Spleen (tissue), 11 donors: ENCODE measurements at regions not wholly inside any gene's neighbourhood (a gene's known extent, or its start where the extent isn't known, plus 50 kb on each side); places are given as distances from the start of the nearest gene placed in this dataset.

Experiments
- DNase-seq: peaks from one replicate; pipeline ENCODE4 v3.0.0-alpha.2; 2020
- H3K27ac ChIP-seq, 8 donors: fragments of 200-600 bp; sonication (generic) in 7 of 8; 1 replicate in 4 of 8; 2 replicates in 4 of 8; pipeline versions ENCODE4 v1.5.0 to v1.8.0; 2016 to 2021; ENCODE audit warnings: inconsistent platforms in 4 of 8, mild to moderate bottlenecking in 4 of 8, moderate library complexity in 1 of 8
- H3K27me3 ChIP-seq, 7 donors: fragments of 200-600 bp; sonication (generic) in 6 of 7; replicated peaks in 1 of 7; 1 replicate in 4 of 7; 2 replicates in 3 of 7; pipeline versions ENCODE4 v1.5.0 to v1.8.0; 2016 to 2021; ENCODE audit warnings: inconsistent platforms in 3 of 7, mild to moderate bottlenecking in 1 of 7
- H3K36me3 ChIP-seq, 6 donors: fragments of 200-600 bp; sonication (generic) in 5 of 6; 1 replicate in 4 of 6; 2 replicates in 2 of 6; pipeline versions ENCODE4 v1.5.0 to v1.8.0; 2016 to 2021; ENCODE audit warnings: inconsistent platforms in 2 of 6
- H3K4me1 ChIP-seq, 6 donors: fragments of 200-600 bp; sonication (generic) in 5 of 6; 1 replicate in 3 of 6; 2 replicates in 3 of 6; pipeline versions ENCODE4 v1.5.0 to v1.8.0; 2016 to 2021; ENCODE audit warnings: inconsistent platforms in 3 of 6
- H3K4me3 ChIP-seq, 8 donors: fragments of 200-600 bp; sonication (generic) in 7 of 8; 1 replicate in 4 of 8; 2 replicates in 4 of 8; pipeline versions ENCODE4 v1.5.0 to v1.8.0; 2016 to 2021; ENCODE audit warnings: inconsistent platforms in 4 of 8, mild to moderate bottlenecking in 4 of 8, moderate library complexity in 2 of 8
- H3K9me3 ChIP-seq, 8 donors: fragments of 200-600 bp; sonication (generic) in 7 of 8; 1 replicate in 4 of 8; 2 replicates in 4 of 8; pipeline versions ENCODE4 v1.5.0 to v1.8.0; 2016 to 2021; ENCODE audit warnings: inconsistent platforms in 4 of 8
- POLR2A ChIP-seq, 3 donors: fragments of 450-650 bp; IDR thresholded peaks; one replicate each; pipeline ENCODE4 v1.5.1; 2017; ENCODE audit warnings: antibody characterized with exemption in 3 of 3, mild to moderate bottlenecking in 1 of 3
- POLR2AphosphoS5 ChIP-seq, 3 donors: sonication (generic); formaldehyde crosslinking; IDR thresholded peaks; one replicate each; pipeline ENCODE4 v1.5.1; 2017; ENCODE audit warnings: antibody characterized with exemption in 3 of 3
- WGBS, 5 donors: extraction: QIAGEN DNeasy Blood & Tissue Kit in 3 of 5; methylation state at CpG; one replicate each; pipeline versions ENCODE4 v1.1.5 to v1.1.7; 2013 to 2018; 5-methylcytosine and 5-hydroxymethylcytosine counted together
- intact Hi-C: fragments of 100-400 bp; cut with DNase I; formaldehyde crosslinking; loops from one replicate; pipeline ENCODE4 v1.15.0; 2023; ENCODE audit warnings: low total_unique reads
- TF ChIP-seq, protein P1 (sequence below), 11 experiments: fragments of 200-600 bp in 7 of 11; fragments of 450-650 bp in 4 of 11; sonication (generic) in 4 of 11; IDR thresholded peaks in 8 of 11; conservative IDR thresholded peaks in 3 of 11; 1 replicate in 7 of 11; 2 replicates in 4 of 11; pipeline versions ENCODE4 v1.4.0 to v1.8.0; 2016 to 2021; ENCODE audit warnings: antibody characterized with exemption in 11 of 11, inconsistent platforms in 4 of 11, mild to moderate bottlenecking in 1 of 11
- donor health status: healthy with polysubstance abuse.
- donor health status: DM: no; HTN: no; CAD: no; lungs with moderate emphysema.
- donor health status: DM: no; HTN: no; CAD: no.
- donor health status: Bipolar disorder and iron deficiency.
- donor health status: healthy.
- donor health status: DM: no; HTN: no; CAD: no.
- donor health status: DM: yes; HTN: yes; CAD: no.

DNA sequence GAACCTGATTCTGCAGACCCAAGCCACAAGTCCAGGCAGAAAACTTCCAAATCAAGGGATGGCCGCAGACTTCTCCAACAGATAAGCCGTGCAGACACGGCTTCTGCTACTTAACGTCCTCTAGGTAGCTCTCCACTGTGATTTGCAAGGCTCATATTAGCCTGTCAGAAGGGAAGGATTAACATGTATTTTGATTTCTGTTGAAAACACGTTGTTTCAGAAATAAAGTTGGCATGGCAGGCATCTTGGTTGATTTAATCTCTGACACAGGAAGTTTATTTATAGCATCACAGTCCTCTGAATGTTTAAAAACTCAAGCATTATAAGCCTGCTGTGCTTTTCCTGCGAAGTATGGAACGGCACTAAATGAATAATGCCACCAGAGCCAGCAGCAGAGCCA, 166.8 kb upstream of the TOX3 start:
- intact Hi-C loops, result no loop called here
- H3K4me1 ChIP-seq, result no peaks in the 10 kb centered on the region
- peaks cover 0 to 5% (median 0%) of the 10 kb centered on the region in 7 donors for H3K27me3 ChIP-seq
- H3K4me3 ChIP-seq, result no peak overlapping the region
- TF ChIP-seq, protein P1, sequence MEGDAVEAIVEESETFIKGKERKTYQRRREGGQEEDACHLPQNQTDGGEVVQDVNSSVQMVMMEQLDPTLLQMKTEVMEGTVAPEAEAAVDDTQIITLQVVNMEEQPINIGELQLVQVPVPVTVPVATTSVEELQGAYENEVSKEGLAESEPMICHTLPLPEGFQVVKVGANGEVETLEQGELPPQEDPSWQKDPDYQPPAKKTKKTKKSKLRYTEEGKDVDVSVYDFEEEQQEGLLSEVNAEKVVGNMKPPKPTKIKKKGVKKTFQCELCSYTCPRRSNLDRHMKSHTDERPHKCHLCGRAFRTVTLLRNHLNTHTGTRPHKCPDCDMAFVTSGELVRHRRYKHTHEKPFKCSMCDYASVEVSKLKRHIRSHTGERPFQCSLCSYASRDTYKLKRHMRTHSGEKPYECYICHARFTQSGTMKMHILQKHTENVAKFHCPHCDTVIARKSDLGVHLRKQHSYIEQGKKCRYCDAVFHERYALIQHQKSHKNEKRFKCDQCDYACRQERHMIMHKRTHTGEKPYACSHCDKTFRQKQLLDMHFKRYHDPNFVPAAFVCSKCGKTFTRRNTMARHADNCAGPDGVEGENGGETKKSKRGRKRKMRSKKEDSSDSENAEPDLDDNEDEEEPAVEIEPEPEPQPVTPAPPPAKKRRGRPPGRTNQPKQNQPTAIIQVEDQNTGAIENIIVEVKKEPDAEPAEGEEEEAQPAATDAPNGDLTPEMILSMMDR (IDR thresholded peaks at IDR 0.05 in 8 of 11, conservative IDR thresholded peaks at IDR 0.05 in 3 of 11), result no peak
- TF ChIP-seq POLR2A (IDR thresholded peaks at IDR 0.05) (no peak), POLR2AphosphoS5 (IDR thresholded peaks at IDR 0.05) (no peak)
- no peaks in the 10 kb centered on the region for H3K36me3 ChIP-seq
- no peak overlapping the region for H3K27ac ChIP-seq
- 55 to 68% (median 59%) methylated on average over 7 of the region's 7 CpGs for WGBS, 5 donors
- no peak for DNase-seq
- no peaks in the 10 kb centered on the region for H3K9me3 ChIP-seq

DNA sequence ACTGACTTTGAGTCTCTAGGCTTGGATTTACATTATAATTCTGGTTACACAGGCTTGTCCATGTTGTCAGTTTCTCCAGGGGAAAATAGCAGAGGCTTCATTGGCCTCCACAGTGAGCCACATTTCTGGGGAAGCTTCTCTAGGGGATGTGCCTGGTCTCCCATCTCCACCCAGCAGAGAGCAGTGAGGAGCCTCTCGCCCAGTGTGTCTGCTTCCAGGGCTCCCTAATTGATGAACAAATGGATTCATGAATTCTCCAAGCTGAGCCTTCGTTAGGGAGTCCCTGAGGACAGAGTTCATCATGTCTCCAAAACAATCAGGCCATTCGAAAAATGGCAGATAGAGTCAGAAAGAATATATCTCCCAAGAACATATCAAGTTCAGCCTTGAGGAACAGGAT, 162.4 kb upstream of the TOX3 start:
- Histone ChIP-seq H3K4me3 (no peak overlapping the region), H3K9me3 (no peaks in the 10 kb centered on the region), H3K4me1 (no peaks in the 10 kb centered on the region), H3K27ac (no peak overlapping the region), H3K36me3 (no peaks in the 10 kb centered on the region), H3K27me3 (peaks cover 0 to 8% (median 0%) of the 10 kb centered on the region in 7 donors)
- TF ChIP-seq POLR2AphosphoS5 (IDR thresholded peaks at IDR 0.05) (no peak), POLR2A (IDR thresholded peaks at IDR 0.05) (no peak)
- TF ChIP-seq, protein P1 (IDR thresholded peaks at IDR 0.05 in 8 of 11, conservative IDR thresholded peaks at IDR 0.05 in 3 of 11), result no peak
- intact Hi-C loops, result no loop called here
- WGBS, 5 donors, result 34 to 49% (median 40%) methylated on average over 3 of the region's 3 CpGs
- DNase-seq, result no peak

DNA sequence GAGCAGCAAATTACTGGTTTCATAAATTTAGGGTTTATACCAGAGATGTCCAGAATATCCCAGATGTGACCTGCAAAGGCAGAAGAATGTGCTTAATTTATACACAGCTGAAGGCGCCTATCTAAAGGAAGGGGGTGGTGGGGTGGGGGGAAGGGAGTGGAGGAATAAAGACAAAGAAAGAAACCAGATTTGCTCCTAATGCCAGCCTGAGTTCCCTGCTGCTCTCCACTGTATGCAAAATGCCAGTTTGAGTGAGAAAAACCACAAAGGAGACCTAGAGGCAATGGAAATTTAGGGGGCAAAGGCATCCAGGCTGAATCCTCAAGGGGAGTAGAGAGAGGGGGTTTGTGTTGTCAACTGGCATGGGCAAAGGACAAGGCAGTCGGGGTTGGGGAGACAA, 161.5 kb upstream of the TOX3 start:
- H3K27ac ChIP-seq, result no peak overlapping the region
- H3K36me3 ChIP-seq, result no peaks in the 10 kb centered on the region
- WGBS, 5 donors, result 60 to 80% (median 72%) methylated on average over 2 of the region's 2 CpGs
- no peaks in the 10 kb centered on the region for H3K4me1 ChIP-seq
- intact Hi-C loops, result no loop called here
- H3K9me3 ChIP-seq, result no peaks in the 10 kb centered on the region
- peaks cover 0 to 8% (median 0%) of the 10 kb centered on the region in 7 donors for H3K27me3 ChIP-seq
- TF ChIP-seq POLR2A (IDR thresholded peaks at IDR 0.05) (no peak), POLR2AphosphoS5 (IDR thresholded peaks at IDR 0.05) (no peak)
- TF ChIP-seq, protein P1 (IDR thresholded peaks at IDR 0.05 in 8 of 11, conservative IDR thresholded peaks at IDR 0.05 in 3 of 11), result no peak
- H3K4me3 ChIP-seq, result no peak overlapping the region
- no peak for DNase-seq

DNA sequence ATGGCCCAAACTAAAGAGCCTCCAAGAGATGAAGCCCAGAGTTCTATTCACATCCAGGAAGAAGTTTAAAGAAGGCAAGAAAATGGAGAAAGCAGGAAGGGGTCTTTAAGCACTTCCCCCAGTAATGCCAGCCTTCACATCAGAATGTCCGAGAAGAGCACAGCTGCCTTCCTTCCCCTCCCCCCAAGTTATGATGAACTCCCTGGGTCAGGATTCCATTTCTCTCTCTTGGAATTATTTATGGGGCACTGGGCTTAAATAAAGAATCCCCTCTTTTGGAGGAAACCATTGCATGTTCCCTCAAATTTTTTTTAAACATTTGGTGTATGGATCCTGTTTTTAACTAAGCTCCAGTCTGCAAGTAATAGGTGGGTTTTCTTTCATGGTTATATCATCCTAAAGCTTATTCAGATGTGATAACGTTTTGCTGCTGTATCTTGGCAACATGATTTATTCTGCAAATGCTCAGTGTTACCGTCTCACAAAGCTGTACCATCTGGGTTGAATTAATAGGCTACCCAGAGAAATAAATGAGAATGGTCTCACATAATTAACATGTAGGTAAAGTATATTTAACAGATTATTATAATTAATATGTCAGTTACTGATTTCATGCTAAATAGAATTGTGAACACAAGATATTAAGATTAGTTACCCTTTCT, 160.9 kb upstream of the TOX3 start:
- no peaks in the 10 kb centered on the region for H3K36me3 ChIP-seq
- H3K27ac ChIP-seq, result no peak overlapping the region
- no peaks in the 10 kb centered on the region for H3K9me3 ChIP-seq
- WGBS, 5 donors, result 50 to 69% (median 58%) methylated on average over 3 of the region's 3 CpGs
- intact Hi-C loops, result no loop called here
- H3K27me3 ChIP-seq, result peaks cover 0 to 8% (median 0%) of the 10 kb centered on the region in 7 donors
- no peak for DNase-seq
- no peak overlapping the region for H3K4me3 ChIP-seq
- H3K4me1 ChIP-seq, result no peaks in the 10 kb centered on the region
- TF ChIP-seq, protein P1 (IDR thresholded peaks at IDR 0.05 in 8 of 11, conservative IDR thresholded peaks at IDR 0.05 in 3 of 11), result no peak
